ENCODE measurements at regions not wholly inside any gene's neighbourhood (a gene's known extent, or its start where the extent isn't known, plus 50 kb on each side); places are given as distances from the start of the nearest gene placed in this dataset.

DNA sequence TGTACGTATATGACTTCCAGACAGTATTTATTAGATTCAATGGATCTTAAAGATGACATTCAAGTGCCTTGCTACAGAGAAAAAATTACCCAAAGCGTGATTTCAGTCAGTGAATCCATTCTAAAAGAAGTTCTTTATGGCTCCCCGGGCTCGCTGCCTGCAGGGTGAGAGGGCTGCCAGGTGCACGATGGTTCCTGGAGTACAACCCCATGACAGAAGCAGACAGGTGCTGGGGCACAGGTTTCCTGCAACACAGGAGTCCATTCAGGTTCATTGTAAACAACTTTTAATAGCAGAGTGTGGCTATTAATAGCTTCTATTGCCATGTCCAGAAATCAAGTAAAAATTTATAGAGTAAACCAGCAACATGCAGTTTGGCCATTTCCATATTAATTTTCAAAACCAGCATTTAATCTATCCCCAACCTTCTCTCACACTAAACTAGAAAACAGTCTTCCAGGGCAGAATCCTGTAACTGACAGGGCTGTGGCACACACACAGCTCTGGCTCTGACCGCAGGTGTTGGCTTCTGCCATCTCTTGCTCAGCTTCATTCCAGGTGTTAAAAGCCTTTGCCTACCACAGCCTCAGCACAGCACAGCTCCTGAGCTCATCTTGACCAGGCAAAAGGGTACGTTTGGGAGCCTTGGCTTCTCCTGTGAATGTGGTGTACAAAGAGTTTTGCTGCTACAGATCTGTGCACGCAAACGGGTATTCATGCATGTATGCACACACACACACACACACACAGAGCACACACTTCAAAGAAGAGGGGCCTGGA lies 185.9 kb downstream of the MEX3B start:
- no peaks in the 10 kb centered on the region for H3K27me3 ChIP-seq (ENCODE audit: control insufficient read depth in 2 of 2, insufficient read depth in 2 of 2, low read length in 2 of 2)

GRCh38 chr15:81858586-81858985 lies 187.2 kb downstream of the MEX3B start:
- Histone ChIP-seq H3K4me3 (ENCODE audit: low read length) (no peak overlapping the region), H3K36me3 (ENCODE audit: control insufficient read depth in 2 of 3, insufficient read depth in 3 of 3, low read length in 3 of 3) (no peaks in the 10 kb centered on the region), H3K9me3 (ENCODE audit: control insufficient read depth in 2 of 3, low read length in 3 of 3) (no peaks in the 10 kb centered on the region), H3K4me1 (ENCODE audit: control insufficient read depth in 2 of 2, insufficient read depth in 2 of 2, low read length in 2 of 2) (no peaks in the 10 kb centered on the region), H3K27me3 (ENCODE audit: control insufficient read depth in 2 of 2, insufficient read depth in 2 of 2, low read length in 2 of 2) (no peaks in the 10 kb centered on the region), H3K27ac (ENCODE audit: low read depth, low read length) (no peak overlapping the region)
- H3K4me3 Mint-ChIP-seq, result no peak overlapping the region
- peaks cover 0 to 5% (median 0%) of the 10 kb centered on the region in 11 donors for H3K9me3 Mint-ChIP-seq
- no peaks in the 10 kb centered on the region for H3K4me1 Mint-ChIP-seq
- POLR2A ChIA-PET, result no interaction called here
- ATAC-seq, result no peak
- intact Hi-C loops (cut with micrococcal nuclease), result no loop called here
- H3K27ac Mint-ChIP-seq, result no peak overlapping the region
- DNase-seq, result no peak
- peaks cover 0 to 14% (median 0%) of the 10 kb centered on the region in 5 donors for H3K27me3 Mint-ChIP-seq
- no peaks in the 10 kb centered on the region for H3K36me3 Mint-ChIP-seq
- CTCF ChIA-PET, result no interaction called here

More for the DNA sequence above, 185.9 kb downstream of the MEX3B start:
- ATAC-seq, result no peak
- H3K9me3 Mint-ChIP-seq, result peaks cover 0 to 5% (median 0%) of the 10 kb centered on the region in 11 donors
- no peak overlapping the region for H3K4me3 Mint-ChIP-seq
- no peaks in the 10 kb centered on the region for H3K4me1 Mint-ChIP-seq
- no peaks in the 10 kb centered on the region for H3K4me1 ChIP-seq (ENCODE audit: control insufficient read depth in 2 of 2, insufficient read depth in 2 of 2, low read length in 2 of 2)
- H3K27ac Mint-ChIP-seq, result no peak overlapping the region
- H3K27me3 Mint-ChIP-seq, result peaks cover 0 to 14% (median 0%) of the 10 kb centered on the region in 5 donors
- CTCF ChIA-PET, result no interaction called here
- no peaks in the 10 kb centered on the region for H3K9me3 ChIP-seq (ENCODE audit: control insufficient read depth in 2 of 3, low read length in 3 of 3)
- H3K27ac ChIP-seq (ENCODE audit: low read depth, low read length), result no peak overlapping the region
- no peak overlapping the region for H3K4me3 ChIP-seq (ENCODE audit: low read length)
- H3K36me3 ChIP-seq (ENCODE audit: control insufficient read depth in 2 of 3, insufficient read depth in 3 of 3, low read length in 3 of 3), result no peaks in the 10 kb centered on the region
- DNase-seq, result no peak
- H3K36me3 Mint-ChIP-seq, result no peaks in the 10 kb centered on the region
- intact Hi-C loops (cut with micrococcal nuclease), result no loop called here
- POLR2A ChIA-PET, result no interaction called here

GRCh38 chr15:81858136-81858535 lies 187.7 kb downstream of the MEX3B start:
- Histone ChIP-seq H3K27ac (ENCODE audit: low read depth, low read length) (no peak overlapping the region), H3K9me3 (ENCODE audit: control insufficient read depth in 2 of 3, low read length in 3 of 3) (no peaks in the 10 kb centered on the region), H3K36me3 (ENCODE audit: control insufficient read depth in 2 of 3, insufficient read depth in 3 of 3, low read length in 3 of 3) (no peaks in the 10 kb centered on the region), H3K4me1 (ENCODE audit: control insufficient read depth in 2 of 2, insufficient read depth in 2 of 2, low read length in 2 of 2) (no peaks in the 10 kb centered on the region), H3K4me3 (ENCODE audit: low read length) (no peak overlapping the region), H3K27me3 (ENCODE audit: control insufficient read depth in 2 of 2, insufficient read depth in 2 of 2, low read length in 2 of 2) (no peaks in the 10 kb centered on the region)
- H3K36me3 Mint-ChIP-seq, result no peaks in the 10 kb centered on the region
- ChIA-PET POLR2A (no interaction called here), CTCF (no interaction called here)
- no peaks in the 10 kb centered on the region for H3K4me1 Mint-ChIP-seq
- no peak for DNase-seq
- intact Hi-C loops (cut with micrococcal nuclease), result no loop called here
- no peak overlapping the region for H3K4me3 Mint-ChIP-seq
- H3K27ac Mint-ChIP-seq, result no peak overlapping the region
- peaks cover 0 to 5% (median 0%) of the 10 kb centered on the region in 11 donors for H3K9me3 Mint-ChIP-seq
- ATAC-seq, result no peak
- peaks cover 0 to 10% (median 0%) of the 10 kb centered on the region in 5 donors for H3K27me3 Mint-ChIP-seq

GRCh38 chr15:81856634-81857026 lies 189.2 kb downstream of the MEX3B start:
- ChIA-PET POLR2A (no interaction called here), CTCF (no interaction called here)
- Mint-ChIP-seq H3K4me3 (no peak overlapping the region), H3K36me3 (no peaks in the 10 kb centered on the region), H3K9me3 (peaks cover 0 to 5% (median 0%) of the 10 kb centered on the region in 11 donors), H3K27me3 (peaks cover 0 to 8% (median 1%) of the 10 kb centered on the region in 5 donors), H3K27ac (no peak overlapping the region), H3K4me1 (no peaks in the 10 kb centered on the region)
- ATAC-seq, result no peak
- no peaks in the 10 kb centered on the region for H3K9me3 ChIP-seq (ENCODE audit: control insufficient read depth in 2 of 3, low read length in 3 of 3)
- H3K4me3 ChIP-seq (ENCODE audit: low read length), result no peak overlapping the region
- no peaks in the 10 kb centered on the region for H3K27me3 ChIP-seq (ENCODE audit: control insufficient read depth in 2 of 2, insufficient read depth in 2 of 2, low read length in 2 of 2)
- no peaks in the 10 kb centered on the region for H3K4me1 ChIP-seq (ENCODE audit: control insufficient read depth in 2 of 2, insufficient read depth in 2 of 2, low read length in 2 of 2)
- H3K27ac ChIP-seq (ENCODE audit: low read depth, low read length), result no peak overlapping the region
- DNase-seq, result no peak
- intact Hi-C loops (cut with micrococcal nuclease), result no loop called here
- no peaks in the 10 kb centered on the region for H3K36me3 ChIP-seq (ENCODE audit: control insufficient read depth in 2 of 3, insufficient read depth in 3 of 3, low read length in 3 of 3)

- ChIA-PET CTCF (no interaction called here), POLR2A (no interaction called here)
- H3K4me1 ChIP-seq (ENCODE audit: control insufficient read depth in 2 of 2, insufficient read depth in 2 of 2, low read length in 2 of 2), result no peaks in the 10 kb centered on the region
- no peaks in the 10 kb centered on the region for H3K27me3 ChIP-seq (ENCODE audit: control insufficient read depth in 2 of 2, insufficient read depth in 2 of 2, low read length in 2 of 2)
- Mint-ChIP-seq H3K36me3 (no peaks in the 10 kb centered on the region), H3K9me3 (peaks cover 0 to 5% (median 0%) of the 10 kb centered on the region in 11 donors), H3K27ac (no peak overlapping the region), H3K4me1 (no peaks in the 10 kb centered on the region), H3K4me3 (no peak overlapping the region), H3K27me3 (peaks cover 0 to 10% (median 6%) of the 10 kb centered on the region in 5 donors)
- H3K4me3 ChIP-seq (ENCODE audit: low read length), result no peak overlapping the region
- intact Hi-C loops (cut with micrococcal nuclease), result no loop called here
- H3K36me3 ChIP-seq (ENCODE audit: control insufficient read depth in 2 of 3, insufficient read depth in 3 of 3, low read length in 3 of 3), result no peaks in the 10 kb centered on the region
- no peak for DNase-seq
- H3K9me3 ChIP-seq (ENCODE audit: control insufficient read depth in 2 of 3, low read length in 3 of 3), result no peaks in the 10 kb centered on the region
- no peak for ATAC-seq
- H3K27ac ChIP-seq (ENCODE audit: low read depth, low read length), result no peak overlapping the region
These were observed 189.7 kb downstream of the MEX3B start for GRCh38 chr15:81856001-81856633.

DNA sequence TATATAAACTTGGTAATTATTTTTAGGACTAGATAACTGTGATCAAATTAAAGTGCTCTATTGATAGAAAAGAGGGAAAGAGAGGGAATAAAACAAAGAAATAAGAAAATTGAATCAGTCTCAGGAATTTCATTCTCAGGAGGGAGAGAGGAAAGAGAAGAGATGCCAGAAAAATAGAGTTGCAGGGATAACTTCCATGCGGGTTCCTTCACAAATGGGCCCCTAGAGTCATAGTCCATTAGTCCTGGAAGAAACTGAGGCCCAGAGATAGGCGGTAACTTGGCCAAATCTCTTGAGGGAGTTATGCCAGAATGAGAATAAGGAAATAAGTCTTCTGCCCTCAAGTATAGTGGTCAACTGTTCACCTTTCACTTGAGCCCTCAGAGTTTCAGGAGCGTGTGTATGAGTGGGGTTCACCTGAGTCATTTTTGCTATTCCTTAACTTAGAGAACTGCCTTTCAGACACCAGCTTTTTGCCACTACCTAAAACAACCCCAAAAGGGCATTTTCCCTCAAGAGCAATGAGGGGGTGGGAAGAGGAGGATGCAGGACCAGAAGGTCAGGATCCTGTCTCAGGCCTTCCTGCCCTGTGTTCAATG lies 192.6 kb downstream of the MEX3B start:
- Histone ChIP-seq H3K27ac (ENCODE audit: low read depth, low read length) (no peak overlapping the region), H3K36me3 (ENCODE audit: control insufficient read depth in 2 of 3, insufficient read depth in 3 of 3, low read length in 3 of 3) (no peaks in the 10 kb centered on the region), H3K27me3 (ENCODE audit: control insufficient read depth in 2 of 2, insufficient read depth in 2 of 2, low read length in 2 of 2) (no peaks in the 10 kb centered on the region), H3K4me3 (ENCODE audit: low read length) (no peak overlapping the region), H3K4me1 (ENCODE audit: control insufficient read depth in 2 of 2, insufficient read depth in 2 of 2, low read length in 2 of 2) (no peaks in the 10 kb centered on the region), H3K9me3 (ENCODE audit: control insufficient read depth in 2 of 3, low read length in 3 of 3) (no peaks in the 10 kb centered on the region)
- intact Hi-C loops (cut with micrococcal nuclease), result no loop called here
- H3K9me3 Mint-ChIP-seq, result peaks cover 0 to 5% (median 0%) of the 10 kb centered on the region in 11 donors
- ChIA-PET CTCF (no interaction called here), POLR2A (no interaction called here)
- H3K36me3 Mint-ChIP-seq, result no peaks in the 10 kb centered on the region
- no peak overlapping the region for H3K4me3 Mint-ChIP-seq
- no peaks in the 10 kb centered on the region for H3K4me1 Mint-ChIP-seq
- H3K27me3 Mint-ChIP-seq, result peaks cover 0 to 12% (median 10%) of the 10 kb centered on the region in 5 donors
- ATAC-seq (no peak), DNase-seq (no peak)
- H3K27ac Mint-ChIP-seq, result no peak overlapping the region

Data from naive thymus-derived CD4-positive, alpha-beta T cell (primary cell).